ENCODE measurements at regions not wholly inside any gene's neighbourhood (a gene's known extent, or its start where the extent isn't known, plus 50 kb on each side); places are given as distances from the start of the nearest gene placed in this dataset.

- 61% methylated on average over 4 of the region's 5 CpGs for WGBS
- Histone ChIP-seq H3K9me3 (no peaks in the 10 kb centered on the region), H3K27me3 (no peaks in the 10 kb centered on the region), H3K36me3 (no peaks in the 10 kb centered on the region), H3K27ac (replicated peaks in 1 of 4) (no peak overlapping the region), H3K4me1 (no peaks in the 10 kb centered on the region), H3K4me3 (no peak overlapping the region)
- intact Hi-C loops (cut with DNase I): no loop called here
- DNase-seq (ENCODE audit: extremely low spot score): no peak
- TF ChIP-seq CTCF (IDR thresholded peaks at IDR 0.05) (no peak), EP300 (IDR thresholded peaks at IDR 0.05) (no peak), POLR2A (IDR thresholded peaks at IDR 0.05; ENCODE audit: low read depth) (no peak), POLR2AphosphoS5 (IDR thresholded peaks at IDR 0.05) (no peak)
Observed at GRCh38 chr2:2422621-2423020, 91.5 kb upstream of the MYT1L start.

GRCh38 chr2:2413525-2413924 lies 82.5 kb upstream of the MYT1L start:
- TF ChIP-seq POLR2AphosphoS5 (IDR thresholded peaks at IDR 0.05): no peak
- TF ChIP-seq CTCF (IDR thresholded peaks at IDR 0.05): no peak
- TF ChIP-seq EP300 (IDR thresholded peaks at IDR 0.05): no peak
- TF ChIP-seq POLR2A (IDR thresholded peaks at IDR 0.05; ENCODE audit: low read depth): no peak
- H3K27me3 ChIP-seq: no peaks in the 10 kb centered on the region
- WGBS: 93% methylated on average over 2 of the region's 2 CpGs

GRCh38 chr2:2410987-2411386 lies 79.9 kb upstream of the MYT1L start:
- no peak for TF ChIP-seq CTCF (IDR thresholded peaks at IDR 0.05)
- TF ChIP-seq POLR2A (IDR thresholded peaks at IDR 0.05; ENCODE audit: low read depth): no peak
- no peak for TF ChIP-seq EP300 (IDR thresholded peaks at IDR 0.05)
- no peak for TF ChIP-seq POLR2AphosphoS5 (IDR thresholded peaks at IDR 0.05)
- H3K27me3 ChIP-seq: no peaks in the 10 kb centered on the region
- peaks cover 0 to 8% (median 4%) of the 10 kb centered on the region in 4 donors for H3K9me3 ChIP-seq
- no peak overlapping the region for H3K4me3 ChIP-seq
- H3K36me3 ChIP-seq: no peaks in the 10 kb centered on the region
- no peak overlapping the region for H3K27ac ChIP-seq (replicated peaks in 1 of 4)
- DNase-seq (ENCODE audit: extremely low spot score): no peak
- intact Hi-C loops (cut with DNase I): no loop called here
- no peaks in the 10 kb centered on the region for H3K4me1 ChIP-seq
- 80% methylated on average over 10 of the region's 10 CpGs for WGBS

More at GRCh38 chr2:2413525-2413924, 82.5 kb upstream of the MYT1L start:
- Histone ChIP-seq H3K36me3 (no peaks in the 10 kb centered on the region), H3K4me1 (no peaks in the 10 kb centered on the region), H3K9me3 (no peaks in the 10 kb centered on the region), H3K27ac (replicated peaks in 1 of 4) (no peak overlapping the region), H3K4me3 (no peak overlapping the region)
- intact Hi-C loops (cut with DNase I): no loop called here
- no peak for DNase-seq (ENCODE audit: extremely low spot score)

GRCh38 chr2:2409481-2409880 lies 78.4 kb upstream of the MYT1L start:
- Histone ChIP-seq H3K27me3 (no peaks in the 10 kb centered on the region), H3K27ac (replicated peaks in 1 of 4) (no peak overlapping the region), H3K36me3 (no peaks in the 10 kb centered on the region), H3K9me3 (peaks cover 0 to 20% (median 10%) of the 10 kb centered on the region in 4 donors), H3K4me1 (no peaks in the 10 kb centered on the region), H3K4me3 (no peak overlapping the region)
- TF ChIP-seq POLR2A (IDR thresholded peaks at IDR 0.05; ENCODE audit: low read depth) (no peak), CTCF (IDR thresholded peaks at IDR 0.05) (no peak), EP300 (IDR thresholded peaks at IDR 0.05) (no peak), POLR2AphosphoS5 (IDR thresholded peaks at IDR 0.05) (no peak)
- 81% methylated on average over 2 of the region's 2 CpGs for WGBS
- DNase-seq (ENCODE audit: extremely low spot score): no peak
- intact Hi-C loops (cut with DNase I): no loop called here

- DNase-seq (ENCODE audit: extremely low spot score): no peak
- 67% methylated on average over 1 of the region's 1 CpG for WGBS
- TF ChIP-seq EP300 (IDR thresholded peaks at IDR 0.05) (no peak), CTCF (IDR thresholded peaks at IDR 0.05) (no peak), POLR2AphosphoS5 (IDR thresholded peaks at IDR 0.05) (no peak), POLR2A (IDR thresholded peaks at IDR 0.05; ENCODE audit: low read depth) (no peak)
- intact Hi-C loops (cut with DNase I): no loop called here
- H3K9me3 ChIP-seq: peaks cover 0 to 20% (median 10%) of the 10 kb centered on the region in 4 donors
- H3K36me3 ChIP-seq: no peaks in the 10 kb centered on the region
- no peak overlapping the region for H3K4me3 ChIP-seq
- H3K4me1 ChIP-seq: no peaks in the 10 kb centered on the region
- no peak overlapping the region for H3K27ac ChIP-seq (replicated peaks in 1 of 4)
- no peaks in the 10 kb centered on the region for H3K27me3 ChIP-seq
Observed at GRCh38 chr2:2405780-2406179, 74.7 kb upstream of the MYT1L start.
